Right atrium auricular region (tissue), 2 donors: ENCODE measurements at regions not wholly inside any gene's neighbourhood (a gene's known extent, or its start where the extent isn't known, plus 50 kb on each side); places are given as distances from the start of the nearest gene placed in this dataset.

Experiments used
- DNase-seq: peaks from one replicate; pipeline ENCODE4 v3.0.0-alpha.2; 2019; ENCODE audit warnings: low spot score
- H3K27ac ChIP-seq, 2 donors: fragments of 200-600 bp; sonication (generic); 1 replicate in 1 of 2; 2 replicates in 1 of 2; pipeline ENCODE4 v1.5.1; 2016 to 2019
- H3K27me3 ChIP-seq, 2 donors: fragments of 200-600 bp; sonication (generic); one replicate each; pipeline versions ENCODE4 v1.5.1 to v1.6.0; 2017 to 2019
- H3K36me3 ChIP-seq: fragments of 200-600 bp; sonication (generic); one replicate; pipeline ENCODE4 v1.5.1; 2016
- H3K4me1 ChIP-seq, 2 donors: fragments of 200-600 bp; sonication (generic); one replicate each; pipeline versions ENCODE4 v1.5.1 to v1.6.0; 2017 to 2019
- H3K4me3 ChIP-seq, 2 donors: fragments of 200-600 bp; sonication (generic); 1 replicate in 1 of 2; 2 replicates in 1 of 2; pipeline ENCODE4 v1.5.1; 2017 to 2019; ENCODE audit warnings: mild to moderate bottlenecking in 1 of 2, moderate library complexity in 1 of 2
- H3K9me3 ChIP-seq, 2 donors: fragments of 200-600 bp; sonication (generic); one replicate each; pipeline ENCODE4 v1.5.1; 2019
- CTCF ChIP-seq, 2 donors: fragments of 200-600 bp; sonication (generic); IDR thresholded peaks; one replicate each; pipeline ENCODE4 v1.5.1; 2019; ENCODE audit warnings: antibody characterized with exemption in 2 of 2

DNA sequence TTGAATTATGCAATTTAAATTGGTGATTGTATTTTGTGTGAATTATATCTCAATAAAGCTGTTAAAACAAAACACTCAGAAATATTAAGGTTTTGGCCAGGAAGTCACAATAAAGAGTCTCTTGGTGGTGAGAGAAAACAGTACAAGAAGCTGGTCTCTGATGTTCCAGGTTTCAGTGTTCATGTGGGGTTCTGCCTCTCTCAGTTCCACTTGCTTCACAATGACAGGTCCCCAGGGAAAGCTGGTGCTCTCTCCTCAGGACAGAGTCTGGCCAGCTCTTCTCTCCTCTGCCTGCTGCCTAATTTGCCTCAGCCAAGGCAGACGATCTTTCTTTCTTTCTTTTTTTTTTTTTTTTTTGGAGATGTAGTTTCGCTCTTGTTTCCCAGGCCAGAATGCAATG lies 342.9 kb upstream of the PLXNA2 start:
- H3K4me3 ChIP-seq, result no peak overlapping the region
- no peak for DNase-seq
- no peaks in the 10 kb centered on the region for H3K27me3 ChIP-seq
- no peaks in the 10 kb centered on the region for H3K4me1 ChIP-seq
- H3K36me3 ChIP-seq, result no peaks in the 10 kb centered on the region
- H3K9me3 ChIP-seq, result no peaks in the 10 kb centered on the region
- no peak overlapping the region for H3K27ac ChIP-seq
- no peak for TF ChIP-seq CTCF (IDR thresholded peaks at IDR 0.05)

DNA sequence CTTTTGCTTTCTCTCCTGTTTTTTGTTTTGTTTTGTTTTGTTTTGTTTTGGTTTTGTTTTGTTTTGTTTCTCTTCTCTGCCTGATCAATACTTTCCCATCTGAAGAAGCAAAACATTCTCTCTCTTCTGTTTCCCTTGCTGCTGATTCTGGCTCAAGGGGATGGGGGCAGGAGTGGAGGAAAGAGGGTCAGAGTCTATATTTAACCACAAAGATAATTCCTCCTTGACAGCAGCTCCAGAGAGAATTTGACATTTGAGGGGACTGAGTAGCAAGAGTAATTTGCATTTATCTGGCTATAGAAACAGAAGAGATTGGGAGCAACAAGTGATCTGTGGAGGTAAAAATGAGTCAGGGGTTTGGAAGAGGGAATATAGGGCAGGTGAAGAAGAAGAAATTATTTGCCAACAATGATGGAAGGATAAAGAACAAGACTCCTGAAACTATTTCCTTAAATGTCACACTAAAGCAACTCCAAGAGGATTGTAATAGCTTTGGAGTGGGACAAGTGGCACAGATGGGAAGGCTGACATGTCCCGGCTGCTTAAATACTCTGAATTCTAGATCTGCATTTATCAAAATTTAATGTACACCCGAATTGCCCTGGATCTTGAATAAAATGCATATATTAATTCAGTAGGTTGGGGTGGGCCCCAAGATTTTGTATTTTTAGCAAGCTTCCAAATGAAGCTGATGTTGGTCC lies 349.3 kb upstream of the PLXNA2 start:
- no peak for DNase-seq
- TF ChIP-seq CTCF (IDR thresholded peaks at IDR 0.05), result no peak
- Histone ChIP-seq H3K4me3 (no peak overlapping the region), H3K4me1 (peaks cover 0 to 8% of the 10 kb centered on the region in 2 donors), H3K27ac (peak overlapping the region in 1 of 2 donors; percentile 53), H3K9me3 (no peaks in the 10 kb centered on the region), H3K27me3 (no peaks in the 10 kb centered on the region), H3K36me3 (no peaks in the 10 kb centered on the region)

DNA sequence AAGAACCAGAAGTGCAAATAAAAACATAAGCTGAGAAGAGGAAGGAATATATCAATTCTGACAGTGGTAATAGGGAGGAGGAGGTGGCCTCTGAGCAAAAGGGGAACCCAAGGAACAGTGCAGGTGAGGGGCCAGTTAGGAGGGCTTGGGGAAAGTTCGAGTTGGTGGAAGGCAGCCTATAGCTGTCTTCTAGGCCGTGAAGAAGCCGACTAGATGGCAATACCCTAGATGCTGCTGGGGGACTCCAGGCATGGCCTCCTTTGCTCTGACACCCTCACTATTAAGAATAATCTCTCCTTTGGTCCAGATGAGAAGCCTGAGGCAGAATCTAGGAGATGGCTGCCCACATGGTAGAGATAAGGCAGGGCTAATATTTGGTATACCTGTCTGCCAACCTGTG lies 351.1 kb upstream of the PLXNA2 start:
- no peak for TF ChIP-seq CTCF (IDR thresholded peaks at IDR 0.05)

GRCh38 chr1:208595745-208596144 lies 351.6 kb upstream of the PLXNA2 start:
- Histone ChIP-seq H3K4me1 (peaks cover 0 to 8% of the 10 kb centered on the region in 2 donors), H3K27ac (no peak overlapping the region), H3K4me3 (no peak overlapping the region), H3K9me3 (no peaks in the 10 kb centered on the region), H3K36me3 (no peaks in the 10 kb centered on the region), H3K27me3 (no peaks in the 10 kb centered on the region)
- TF ChIP-seq CTCF (IDR thresholded peaks at IDR 0.05), result no peak
- DNase-seq, result no peak

More for the DNA sequence above, 351.1 kb upstream of the PLXNA2 start:
- Histone ChIP-seq H3K27me3 (no peaks in the 10 kb centered on the region), H3K4me3 (no peak overlapping the region), H3K36me3 (no peaks in the 10 kb centered on the region), H3K9me3 (no peaks in the 10 kb centered on the region), H3K4me1 (peaks cover 0 to 8% of the 10 kb centered on the region in 2 donors), H3K27ac (no peak overlapping the region)
- no peak for DNase-seq

DNA sequence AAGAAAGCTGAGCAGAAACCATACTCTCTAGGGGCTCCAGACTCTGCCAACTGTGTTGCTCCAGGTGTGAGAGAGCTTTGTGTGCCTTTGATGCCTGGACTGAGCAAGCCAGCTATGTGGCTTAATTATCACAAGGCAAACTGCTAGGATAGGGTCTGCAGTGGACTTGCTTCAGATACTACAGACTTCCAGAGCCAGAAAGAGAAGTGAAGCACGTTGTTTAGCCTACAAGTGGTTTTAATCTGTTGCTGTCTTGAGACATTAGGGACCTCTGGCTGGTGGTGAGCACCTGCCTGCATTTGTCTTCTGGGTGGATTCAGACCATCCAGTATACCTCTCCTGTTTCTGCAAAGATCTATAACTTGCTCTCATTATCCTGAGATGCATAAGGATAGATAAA lies 353.4 kb upstream of the PLXNA2 start:
- Histone ChIP-seq H3K9me3 (no peaks in the 10 kb centered on the region), H3K27me3 (no peaks in the 10 kb centered on the region), H3K27ac (no peak overlapping the region), H3K4me3 (no peak overlapping the region), H3K36me3 (no peaks in the 10 kb centered on the region), H3K4me1 (peaks cover 0 to 8% of the 10 kb centered on the region in 2 donors)
- no peak for DNase-seq
- TF ChIP-seq CTCF (IDR thresholded peaks at IDR 0.05), result no peak

DNA sequence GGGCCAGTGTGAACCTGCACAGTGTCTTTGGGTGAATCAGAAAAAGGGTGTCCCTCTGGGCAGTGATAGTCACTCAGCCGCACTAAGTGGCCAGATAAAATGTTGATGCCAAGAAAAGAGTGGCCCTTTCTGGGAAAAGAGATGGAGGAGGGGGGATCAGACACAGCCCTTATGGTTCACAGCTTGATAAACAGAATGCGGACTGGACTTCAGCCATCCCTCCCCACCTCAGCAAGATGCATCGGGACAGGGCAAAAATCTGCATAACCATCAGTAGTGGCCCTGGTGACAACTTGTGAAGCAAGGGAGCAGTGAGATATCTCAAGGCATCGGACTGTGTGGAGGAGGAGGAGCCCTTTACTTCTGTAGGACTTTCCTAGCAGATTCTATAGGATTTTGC lies 353.8 kb upstream of the PLXNA2 start:
- no peaks in the 10 kb centered on the region for H3K36me3 ChIP-seq
- H3K4me1 ChIP-seq, result peaks cover 0 to 8% of the 10 kb centered on the region in 2 donors
- no peaks in the 10 kb centered on the region for H3K9me3 ChIP-seq
- no peak overlapping the region for H3K27ac ChIP-seq
- H3K27me3 ChIP-seq, result no peaks in the 10 kb centered on the region
- no peak for DNase-seq
- no peak overlapping the region for H3K4me3 ChIP-seq
- no peak for TF ChIP-seq CTCF (IDR thresholded peaks at IDR 0.05)
